GM18873 (cell line): ENCODE measurements at regions not wholly inside any gene's neighbourhood (a gene's known extent, or its start where the extent isn't known, plus 50 kb on each side); places are given as distances from the start of the nearest gene placed in this dataset.
A peak's percentile ranks its signal among the peaks of the same experiment; 100 is the strongest.

Source experiments
- ATAC-seq: cut with Tn5 transposase; IDR thresholded peaks from one replicate; pipeline ENCODE4 v1.9.1; 2021; ENCODE audit warnings: mild to moderate bottlenecking, moderate library complexity, moderate number of reproducible peaks; ENCODE audit not compliant: unreplicated experiment, low FRiP score

DNA sequence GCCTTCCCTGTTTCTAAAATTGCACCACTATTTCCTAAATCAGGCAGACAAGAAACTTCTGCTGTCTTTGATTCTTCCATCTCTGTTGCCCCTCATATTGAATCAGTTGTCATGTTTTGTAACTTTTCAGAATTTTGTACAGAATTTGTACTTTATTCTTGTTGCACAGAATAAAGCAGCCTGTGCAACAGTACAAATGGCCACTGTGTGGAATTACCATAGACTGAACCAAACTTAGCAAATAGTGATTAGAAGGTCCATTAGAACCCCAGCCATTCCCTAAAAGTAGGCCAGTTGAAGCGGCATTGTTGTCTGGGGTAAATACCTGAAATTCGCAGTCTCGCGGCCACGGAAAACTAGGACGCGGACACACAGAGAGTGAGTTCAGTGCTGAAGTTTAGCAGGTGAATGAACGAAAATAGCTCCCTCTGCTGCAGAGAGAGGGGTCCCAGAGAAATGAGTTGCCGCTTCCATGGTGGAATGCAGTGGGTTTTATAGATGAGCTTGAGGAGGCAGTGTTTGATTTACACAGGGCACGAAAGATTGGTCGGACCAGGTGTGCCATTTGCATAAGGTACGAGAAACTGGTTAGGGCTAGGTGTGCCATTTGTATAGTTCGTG, 71.8 kb downstream of the C4orf33 start:
- ATAC-seq = no peak

DNA sequence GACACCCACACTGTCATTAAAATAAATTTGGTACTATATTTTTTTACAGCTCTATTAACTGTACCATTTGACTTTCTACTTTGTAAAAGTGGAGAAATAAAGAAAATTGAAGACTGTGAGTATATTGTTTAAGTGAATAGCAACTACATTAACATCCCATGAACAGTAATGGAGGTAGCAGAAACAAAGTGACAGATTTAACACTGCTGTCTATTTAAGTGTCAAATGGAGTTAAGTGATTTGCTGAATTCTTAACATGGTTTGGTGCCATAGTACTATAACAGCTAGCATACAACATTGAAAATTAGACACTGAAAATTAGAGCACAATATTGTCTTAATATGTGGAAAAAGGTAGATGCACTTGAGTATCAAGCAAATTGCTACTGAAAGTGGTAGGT, 76.2 kb downstream of the C4orf33 start:
- ATAC-seq = no peak

DNA sequence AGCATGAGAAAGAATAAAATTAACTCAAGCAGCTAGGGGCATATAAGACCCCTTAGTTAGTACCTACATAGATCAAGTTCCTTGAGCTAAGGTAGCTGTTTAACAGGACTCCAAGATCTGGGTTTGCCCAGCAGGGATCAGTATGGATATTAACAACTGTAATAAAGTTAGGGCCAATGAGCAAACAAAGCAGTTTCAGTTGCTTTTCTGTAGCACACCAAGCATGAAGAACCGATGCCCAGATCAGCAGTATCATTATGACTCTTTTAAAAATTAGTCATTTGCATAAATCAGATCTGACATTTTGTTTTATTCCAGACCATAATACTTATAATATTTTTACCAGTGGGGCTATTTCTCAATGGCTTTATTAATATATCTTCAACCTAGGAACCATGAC, 80.9 kb downstream of the C4orf33 start:
- no peak for ATAC-seq

DNA sequence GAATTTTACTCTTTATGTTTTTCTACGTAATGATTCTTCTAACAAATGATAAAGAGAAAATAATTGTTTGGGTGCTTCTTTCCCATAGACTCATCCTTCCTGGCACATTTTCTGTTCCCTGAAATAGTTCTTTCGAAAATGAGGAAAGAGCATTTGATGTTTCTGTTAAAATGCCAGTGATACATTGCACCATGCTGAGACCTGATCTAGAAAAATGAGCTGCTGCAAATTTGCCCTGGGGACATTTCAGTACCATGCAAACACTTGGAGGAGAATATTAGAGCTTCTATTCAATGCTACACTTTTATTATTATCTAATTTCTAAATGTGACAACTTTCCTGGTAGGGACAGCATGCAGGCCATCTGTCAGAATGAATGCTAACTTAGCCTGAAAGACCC, 83.3 kb downstream of the C4orf33 start:
- ATAC-seq = no peak

DNA sequence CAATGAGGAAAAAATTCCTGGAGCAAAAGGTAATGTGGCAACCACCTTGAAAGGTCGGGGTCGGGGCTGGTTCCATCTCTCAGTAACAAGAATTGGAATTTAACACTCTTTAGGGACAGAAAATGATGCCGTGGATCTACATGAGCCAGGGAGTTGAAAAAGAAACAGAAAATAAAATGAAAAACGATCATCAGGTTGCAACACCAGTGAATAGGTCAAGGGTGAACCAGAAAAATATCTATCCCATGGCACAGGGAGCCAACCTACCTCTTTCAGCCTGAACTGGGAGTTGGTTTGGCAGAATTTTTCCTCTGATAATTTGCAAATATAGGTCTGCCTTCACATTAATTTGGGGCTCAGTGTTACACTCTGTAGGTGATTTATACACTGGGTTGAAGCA, 93.7 kb downstream of the C4orf33 start:
- ATAC-seq = no peak

DNA sequence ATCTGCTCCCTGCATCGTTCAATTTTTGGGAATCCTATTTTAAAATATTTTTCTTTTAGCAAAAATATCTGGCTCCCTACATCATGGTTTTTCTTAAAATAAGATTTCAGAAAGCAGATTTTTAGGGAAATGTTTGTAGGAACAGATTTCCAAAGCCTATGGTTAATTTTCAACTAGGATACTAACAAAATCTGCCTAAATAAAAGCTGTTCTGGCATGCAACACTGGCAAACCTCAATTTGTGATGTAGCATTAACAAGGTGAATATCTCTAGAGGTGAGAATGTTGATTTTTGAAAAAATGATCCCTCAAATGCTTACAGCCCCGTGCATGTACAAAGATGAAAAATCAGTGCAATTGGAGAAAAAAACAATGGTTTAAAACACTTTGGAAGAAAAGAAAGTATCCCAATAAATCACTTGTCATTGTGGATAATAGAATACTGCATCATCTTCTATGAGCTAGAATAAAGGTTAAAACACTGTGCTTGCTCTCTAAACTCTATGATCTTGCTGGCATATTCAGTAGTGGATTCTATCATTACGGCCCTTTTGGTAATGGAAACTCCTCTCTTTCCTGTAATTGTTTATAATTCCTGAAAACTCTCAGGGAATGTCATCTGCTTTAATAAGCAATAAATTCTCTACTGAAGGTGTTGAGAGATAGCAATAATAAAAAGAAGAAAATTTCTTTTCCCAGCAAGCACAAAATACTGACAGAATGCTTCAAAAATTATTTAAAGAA, 97.6 kb downstream of the C4orf33 start:
- ATAC-seq = no peak

DNA sequence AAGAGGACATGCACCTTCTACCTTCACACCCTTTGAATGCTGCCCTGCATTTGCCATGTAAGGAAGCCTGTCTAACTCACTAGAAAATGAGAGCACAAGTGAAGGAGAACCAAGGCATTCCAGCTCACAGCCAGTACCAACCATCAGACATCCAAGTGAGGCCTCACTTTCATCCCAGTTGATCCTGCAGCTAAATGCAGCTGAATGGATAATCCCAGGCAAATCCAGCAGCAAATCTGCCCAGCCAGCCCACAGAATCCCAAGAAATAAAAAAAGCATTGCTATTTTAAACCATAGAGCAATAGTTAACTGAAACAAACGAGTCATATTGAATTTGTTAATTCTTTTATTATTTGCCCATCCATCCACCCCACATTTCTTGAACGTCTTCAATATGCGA, 112.5 kb downstream of the C4orf33 start:
- no peak for ATAC-seq

DNA sequence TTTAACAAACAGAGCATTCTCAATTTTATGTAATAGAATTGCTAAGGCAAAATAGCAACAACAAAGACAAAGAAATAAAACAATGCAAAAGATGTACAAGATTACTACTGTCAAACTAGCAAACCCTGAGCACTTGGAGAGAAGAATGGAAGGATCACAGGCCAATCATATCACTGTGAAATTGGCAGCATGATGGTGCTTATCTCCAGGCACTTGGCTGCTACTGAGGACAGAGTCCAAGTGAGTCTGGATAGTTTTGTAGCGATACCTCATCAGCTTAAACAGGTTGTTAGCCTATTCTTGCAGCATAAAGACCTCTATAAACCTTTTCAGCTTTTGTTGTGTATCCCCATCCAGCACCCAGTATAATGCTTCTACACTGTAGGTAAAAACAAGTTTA, 117.7 kb downstream of the C4orf33 start:
- no peak for ATAC-seq

DNA sequence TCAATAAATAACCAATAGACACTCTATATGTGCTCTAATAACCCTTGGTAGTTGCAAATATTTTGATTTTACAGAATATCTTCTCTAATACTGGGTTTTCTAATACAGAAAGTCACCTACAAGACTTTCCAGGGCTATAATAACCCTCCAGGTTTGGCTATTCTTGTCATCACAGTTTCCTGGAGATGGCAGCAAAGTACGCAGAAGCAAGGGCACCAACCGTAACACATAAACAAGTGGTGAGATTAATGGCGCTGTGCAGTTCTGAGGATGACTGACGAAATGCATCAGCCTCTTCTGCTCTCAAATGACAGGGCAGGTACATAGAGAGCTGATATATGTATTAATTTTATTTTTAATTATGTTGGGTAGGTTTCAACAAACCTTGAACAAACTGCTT, 122.4 kb downstream of the C4orf33 start:
- peak; percentile 69 for ATAC-seq

DNA sequence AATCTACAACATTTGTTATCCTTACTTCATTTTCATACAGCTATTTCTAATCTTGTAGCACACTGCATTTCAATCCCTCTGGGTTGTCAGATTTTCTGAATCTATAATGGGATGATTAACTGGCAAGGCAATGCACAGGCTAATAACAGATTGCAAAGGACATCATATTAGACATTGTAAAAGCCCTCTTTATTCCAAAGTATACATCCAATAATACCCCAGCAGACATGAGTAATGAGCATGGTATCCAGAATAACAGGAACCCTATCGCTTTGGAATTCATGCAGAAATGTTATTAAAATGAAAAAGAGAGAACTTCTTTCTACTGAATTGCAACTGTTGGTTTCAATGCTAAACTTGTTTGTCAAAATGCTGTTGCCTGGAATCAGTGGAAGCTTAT, 122.9 kb downstream of the C4orf33 start:
- no peak for ATAC-seq

DNA sequence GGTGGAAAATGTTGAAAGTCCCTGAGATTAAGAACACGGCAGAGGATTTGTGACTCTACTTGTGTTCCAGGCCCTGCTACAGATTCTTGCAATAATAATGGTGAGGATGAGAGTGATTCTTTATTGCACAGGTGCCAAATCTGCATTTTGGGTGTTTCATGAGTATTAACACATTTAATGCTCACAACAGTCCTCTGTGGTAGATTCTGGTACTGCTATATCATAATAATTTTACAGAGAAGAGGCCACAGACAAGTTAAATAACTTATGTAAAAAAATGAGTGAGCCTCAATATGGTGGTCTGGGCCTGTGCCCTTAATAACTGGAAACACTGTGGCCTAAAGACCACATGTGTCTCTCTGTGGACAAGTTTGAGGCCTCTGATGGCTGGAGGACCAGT, 124.3 kb downstream of the C4orf33 start:
- no peak for ATAC-seq

DNA sequence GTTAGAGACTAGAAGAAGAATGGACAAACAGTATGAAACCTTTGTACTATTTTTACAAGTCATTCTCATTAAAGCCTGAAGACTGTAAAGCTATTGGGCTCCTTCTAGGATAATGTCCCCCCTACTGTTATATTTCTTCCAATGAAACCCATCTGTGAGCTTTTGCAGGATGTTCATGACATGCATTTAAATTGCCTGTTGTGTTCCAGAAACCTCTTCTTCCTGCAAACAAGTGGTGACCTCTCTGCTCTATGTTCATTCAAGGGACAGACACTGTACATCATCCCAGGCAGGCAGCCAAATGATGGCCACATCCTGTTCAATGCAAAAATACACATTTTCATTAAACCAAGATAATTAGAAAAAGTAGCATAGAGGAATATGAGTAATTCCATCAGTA, 128.0 kb downstream of the C4orf33 start:
- ATAC-seq = no peak

DNA sequence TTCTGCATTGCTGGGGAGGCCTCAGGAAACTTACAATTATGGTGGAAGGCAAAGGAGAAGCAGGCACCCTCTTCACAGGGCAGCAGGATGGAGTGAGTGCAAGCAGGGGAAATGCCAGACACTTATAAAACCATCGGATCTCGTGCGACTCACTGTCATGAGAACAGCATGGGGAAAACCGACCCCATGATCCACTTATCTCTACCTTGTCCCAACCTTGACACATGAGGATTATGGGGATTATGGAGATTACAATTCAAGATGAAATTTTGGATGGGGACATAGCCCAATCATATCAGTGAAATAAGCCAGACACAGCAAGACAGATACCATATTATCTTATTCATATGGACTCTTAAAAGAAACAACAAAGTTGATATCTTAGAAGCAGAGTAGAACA, 134.9 kb downstream of the C4orf33 start:
- ATAC-seq = no peak

DNA sequence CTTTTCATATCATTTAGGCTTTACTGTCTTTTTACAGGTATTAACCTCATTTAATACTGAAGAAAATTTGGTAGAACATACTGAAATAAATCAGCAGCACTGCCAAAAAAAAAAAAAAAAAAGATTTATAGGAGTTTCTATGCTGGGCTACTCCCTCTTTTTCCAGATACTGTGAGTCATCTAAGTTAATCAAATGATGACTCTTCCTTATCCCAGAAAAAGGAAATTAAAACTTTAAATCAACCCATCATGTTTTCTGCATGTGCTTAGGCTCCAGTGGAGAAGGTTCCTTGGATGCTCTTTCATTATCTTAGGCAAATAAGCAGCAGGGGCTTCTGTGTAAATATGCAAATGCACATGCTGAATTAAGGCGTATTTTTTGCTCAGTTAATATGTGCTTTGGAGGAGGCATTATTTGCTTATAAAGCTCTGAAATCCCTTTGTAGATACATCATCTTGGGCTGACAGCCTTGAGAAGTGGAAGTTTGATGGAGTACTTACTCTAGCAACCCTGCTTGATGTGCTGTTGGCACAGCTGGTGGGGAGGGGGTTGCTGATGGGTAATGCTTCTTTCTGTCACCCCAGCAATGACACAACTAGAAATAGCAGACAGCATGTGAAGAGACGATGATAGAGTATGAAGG, 136.1 kb downstream of the C4orf33 start:
- ATAC-seq = no peak

DNA sequence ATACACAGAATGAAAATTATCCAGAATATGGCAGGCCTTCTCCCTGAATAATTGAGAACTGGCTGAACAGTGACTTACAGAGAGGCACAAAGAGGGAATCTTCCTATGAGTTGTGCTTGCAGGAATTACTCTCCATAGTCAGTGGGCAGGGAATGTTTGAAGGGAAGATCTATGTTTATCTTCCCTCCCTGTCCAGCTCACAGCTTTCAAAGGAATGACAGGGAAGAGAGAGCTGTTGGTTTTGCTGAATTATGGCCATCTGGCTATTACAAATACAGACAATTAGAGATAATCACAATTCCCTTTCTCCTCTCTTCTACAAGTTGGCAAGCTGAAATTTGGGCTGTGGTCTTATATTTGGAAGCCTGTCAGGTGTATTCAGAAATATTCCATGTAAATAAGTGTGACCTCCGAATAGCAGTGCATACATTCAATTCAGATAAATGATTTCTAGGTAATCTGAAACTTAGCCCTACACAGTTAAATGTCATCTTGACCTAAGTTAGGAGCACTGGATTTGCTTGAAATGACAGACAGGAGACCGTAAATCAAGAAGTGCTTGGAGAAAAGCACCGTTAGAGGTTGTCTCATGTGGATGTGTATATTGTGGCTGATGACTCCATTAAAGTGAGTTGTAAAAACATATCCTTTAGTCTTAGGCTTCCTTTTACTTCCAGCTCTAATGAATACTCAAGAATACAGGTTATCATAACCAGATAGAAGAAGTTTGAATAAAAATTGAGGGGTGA, 136.8 kb downstream of the C4orf33 start:
- ATAC-seq = no peak

DNA sequence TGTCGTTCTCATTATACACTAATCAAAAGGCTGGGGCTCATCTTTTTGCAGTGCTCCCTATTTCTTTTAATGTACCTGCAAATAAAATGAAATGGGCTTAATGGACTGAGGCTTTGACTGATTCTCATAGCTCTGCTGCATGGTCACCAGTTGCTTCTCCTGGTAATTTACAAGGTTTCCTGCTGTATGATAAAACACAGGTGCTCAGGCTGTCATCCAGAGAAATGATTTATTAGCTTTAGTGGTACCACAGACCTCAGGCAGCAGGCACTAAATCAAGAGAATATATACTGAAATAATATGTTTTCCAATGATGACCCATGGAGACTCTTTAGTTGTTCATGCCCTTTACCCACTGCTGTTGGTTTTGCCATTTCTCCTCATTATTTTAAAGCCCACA, 137.7 kb downstream of the C4orf33 start:
- ATAC-seq = no peak

DNA sequence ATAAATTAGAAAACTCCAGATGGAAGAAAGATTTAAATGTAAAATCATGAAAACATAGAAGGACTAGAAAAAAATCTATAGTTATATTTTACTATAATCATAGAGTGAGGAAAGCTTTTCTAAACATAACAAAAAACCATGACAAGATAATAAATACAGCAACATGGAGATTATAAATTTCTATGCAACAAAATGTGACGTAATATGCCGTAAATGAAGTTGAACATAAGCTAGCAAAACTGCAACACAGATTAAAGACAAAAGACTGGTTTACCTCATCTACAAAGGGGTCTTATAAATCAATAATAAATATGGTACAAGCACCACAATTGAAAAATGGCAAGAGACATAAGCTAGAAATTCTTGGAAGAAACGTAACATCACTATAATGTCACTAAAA, 140.4 kb downstream of the C4orf33 start:
- no peak for ATAC-seq

DNA sequence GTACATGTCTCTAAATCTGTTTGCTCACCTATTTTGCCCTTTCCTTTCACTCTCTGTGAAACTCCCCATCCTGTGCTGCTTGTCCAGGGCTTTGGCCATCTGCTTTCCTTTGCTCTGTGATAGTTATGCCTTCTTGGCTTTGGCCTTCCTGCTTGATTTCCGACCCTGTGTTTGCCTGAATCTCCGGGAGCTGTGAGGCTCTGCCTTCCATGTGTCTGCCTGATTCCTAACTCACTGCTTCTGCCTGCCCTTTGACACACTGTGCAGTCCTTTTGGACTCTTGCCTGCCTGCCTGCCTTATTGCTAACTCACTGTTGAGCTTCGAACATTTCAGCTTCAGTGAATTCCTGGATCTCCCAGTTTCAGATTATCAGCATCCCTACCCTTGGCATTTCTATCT, 143.1 kb downstream of the C4orf33 start:
- ATAC-seq = no peak

DNA sequence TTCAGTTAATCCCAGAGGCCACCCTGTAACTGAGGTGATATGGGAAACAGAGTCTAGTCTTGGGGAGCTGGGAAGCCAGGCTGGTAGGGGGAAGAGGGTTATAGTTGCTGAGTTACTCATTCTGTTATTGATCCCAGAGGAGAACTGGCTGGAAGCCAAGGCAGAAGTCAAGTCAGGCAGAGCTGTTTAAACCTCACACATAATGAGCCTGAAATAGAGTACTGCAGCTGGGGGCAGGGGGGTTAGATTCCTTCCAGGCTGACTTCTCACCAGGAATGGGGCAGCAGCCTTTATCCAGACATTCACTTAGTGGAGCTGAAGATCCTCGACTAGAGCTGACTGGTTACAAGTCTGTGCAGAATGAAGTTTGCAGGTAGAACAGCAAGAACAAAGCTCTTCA, 144.9 kb downstream of the C4orf33 start:
- no peak for ATAC-seq

DNA sequence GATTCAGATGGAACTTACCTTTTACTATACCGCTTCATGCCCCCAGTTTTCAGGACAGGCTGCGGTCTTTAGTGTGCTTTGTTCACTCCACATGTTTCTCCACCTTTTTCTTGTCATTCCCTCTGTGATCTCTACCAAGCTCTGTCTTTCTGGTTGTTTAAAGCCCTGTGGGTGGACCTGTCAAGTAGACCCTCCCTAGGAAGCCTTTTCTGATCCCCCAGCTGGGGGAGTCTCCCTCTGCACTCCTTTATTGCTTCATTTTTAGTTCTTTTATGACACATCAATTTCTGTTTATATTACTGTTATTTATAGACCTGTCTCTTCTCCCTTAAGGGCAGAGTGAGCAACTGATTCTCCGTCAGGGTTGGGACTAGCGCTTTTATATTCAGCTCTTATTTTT, 150.2 kb downstream of the C4orf33 start:
- ATAC-seq = no peak

DNA sequence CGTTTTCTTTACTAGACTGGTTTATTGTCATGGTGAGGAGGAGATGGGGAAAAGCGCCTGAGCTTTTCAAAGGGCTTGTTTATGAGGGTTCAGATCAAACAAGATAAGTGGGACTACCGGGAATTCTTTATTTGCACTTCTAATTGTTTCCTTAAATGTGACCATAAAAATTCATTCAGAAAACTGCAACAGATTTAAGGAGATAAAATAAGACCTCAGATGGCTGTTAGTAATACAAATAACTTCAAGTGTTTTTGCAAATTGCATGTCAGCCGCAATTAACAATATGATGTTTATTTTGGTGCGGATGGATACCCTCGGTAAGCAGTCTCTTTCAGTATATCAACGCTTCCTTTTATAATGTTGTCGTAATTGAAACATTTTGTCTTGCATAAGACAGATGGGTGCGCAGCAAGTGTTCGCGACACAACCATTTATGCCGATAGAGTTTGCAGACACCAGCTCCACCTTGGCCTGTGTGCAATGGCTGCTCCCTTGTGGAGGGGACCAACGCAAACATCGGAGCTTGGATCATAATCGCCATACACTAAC, 151.0 kb downstream of the C4orf33 start:
- no peak for ATAC-seq
